ENCODE measurements at regions not wholly inside any gene's neighbourhood (a gene's known extent, or its start where the extent isn't known, plus 50 kb on each side); places are given as distances from the start of the nearest gene placed in this dataset.
A peak's percentile ranks its signal among the peaks of the same experiment; 100 is the strongest.

DNA sequence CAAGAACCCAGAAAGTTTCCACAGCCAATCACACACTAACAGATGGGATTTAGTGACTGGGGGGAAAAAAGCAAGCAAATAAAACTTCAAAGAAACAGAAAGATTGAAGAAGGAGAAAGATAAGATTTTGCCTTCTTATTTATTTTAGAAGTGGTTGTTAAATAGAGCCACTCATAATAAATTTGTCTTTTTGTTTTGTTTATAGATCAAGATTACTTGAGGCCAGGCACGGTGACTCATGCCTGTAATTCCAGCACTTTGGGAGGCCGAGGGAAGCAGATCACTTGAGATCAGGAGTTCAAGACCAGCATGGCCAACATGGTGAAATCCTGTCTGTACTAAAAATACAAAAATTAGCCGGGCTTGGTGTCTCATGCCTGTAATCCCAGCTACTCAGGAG lies 94.9 kb upstream of the RANBP3L start:
- H3K4me3 Mint-ChIP-seq: no peak overlapping the region
- intact Hi-C loops (cut with micrococcal nuclease): loop anchor here in 1 of 2 donors (5.0 kb wide), 1 partner anchor 129 kb away; no protein-coding TSS in a partner anchor

DNA sequence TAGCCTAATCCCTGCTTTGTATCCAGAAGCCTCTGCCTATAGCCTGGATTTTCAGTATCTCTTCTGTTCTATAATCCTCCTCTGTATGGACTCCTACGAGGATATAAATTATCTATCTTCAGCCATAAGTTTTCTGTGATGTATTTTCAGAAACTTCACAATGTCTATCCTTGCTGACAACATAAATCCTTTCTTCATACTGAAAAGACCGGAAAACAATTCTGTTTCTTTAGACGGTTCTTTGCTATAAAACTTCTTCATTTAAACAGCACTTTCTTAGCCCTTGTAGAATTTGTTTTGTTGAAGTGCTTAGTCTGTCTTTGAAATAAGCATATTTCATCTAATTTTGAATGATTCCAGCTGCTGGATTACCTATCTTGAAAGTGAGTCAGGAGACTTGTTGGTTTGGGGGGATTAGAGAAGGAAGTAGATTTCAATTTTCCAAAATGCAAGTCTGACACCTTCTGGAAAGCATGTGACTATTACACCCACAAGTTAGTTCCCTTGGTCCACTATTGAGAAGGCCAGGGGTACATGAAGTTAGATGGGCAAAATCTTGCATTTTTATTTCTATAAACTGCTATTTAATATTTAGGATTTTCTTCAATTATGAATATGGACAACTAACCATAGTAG lies 96.3 kb upstream of the RANBP3L start:
- H3K27me3 ChIP-seq (ENCODE audit: control insufficient read depth in 2 of 2, insufficient read depth in 2 of 2, low read length in 2 of 2): no peaks in the 10 kb centered on the region
- peaks cover 0 to under 1% of the 10 kb centered on the region in 2 donors for H3K4me1 ChIP-seq (ENCODE audit: control insufficient read depth in 1 of 2, insufficient read depth in 2 of 2, low read length in 2 of 2)
- no peak overlapping the region for H3K4me2 ChIP-seq (replicated peaks; ENCODE audit: extremely low read depth, low read length, poor library complexity, severe bottlenecking)
- peaks cover 0 to under 1% (median 0%) of the 10 kb centered on the region in 3 donors for H3K27me3 Mint-ChIP-seq (ENCODE audit: low read depth in 3 of 3)
- H3K9me3 ChIP-seq (replicated peaks in 1 of 2; ENCODE audit: control insufficient read depth in 1 of 2, insufficient read depth in 1 of 2, low read length in 2 of 2): no peaks in the 10 kb centered on the region
- no peaks in the 10 kb centered on the region for H3K79me2 ChIP-seq (ENCODE audit: insufficient read depth, low read length)
- intact Hi-C loops (cut with micrococcal nuclease): loop anchor here in 1 of 2 donors (5.0 kb wide), 1 partner anchor 131 kb away; no protein-coding TSS in a partner anchor
- no peak overlapping the region for H2AFZ ChIP-seq (ENCODE audit: insufficient read depth, low read depth, low read length, poor library complexity, severe bottlenecking)
- no peaks in the 10 kb centered on the region for H3K36me3 ChIP-seq (replicated peaks in 1 of 2; ENCODE audit: control insufficient read depth in 1 of 2, insufficient read depth in 2 of 2, low read length in 2 of 2)
- no peaks in the 10 kb centered on the region for H3K9me3 Mint-ChIP-seq
- H3K36me3 Mint-ChIP-seq: no peaks in the 10 kb centered on the region
- no peak overlapping the region for H3K27ac Mint-ChIP-seq
- peaks cover 11% of the 10 kb centered on the region for H3K4me1 Mint-ChIP-seq
- no peak overlapping the region for H3K4me3 Mint-ChIP-seq
- H3K9ac ChIP-seq (ENCODE audit: insufficient read depth, low read length, poor library complexity, severe bottlenecking): no peak overlapping the region
- TF ChIP-seq, protein P1, sequence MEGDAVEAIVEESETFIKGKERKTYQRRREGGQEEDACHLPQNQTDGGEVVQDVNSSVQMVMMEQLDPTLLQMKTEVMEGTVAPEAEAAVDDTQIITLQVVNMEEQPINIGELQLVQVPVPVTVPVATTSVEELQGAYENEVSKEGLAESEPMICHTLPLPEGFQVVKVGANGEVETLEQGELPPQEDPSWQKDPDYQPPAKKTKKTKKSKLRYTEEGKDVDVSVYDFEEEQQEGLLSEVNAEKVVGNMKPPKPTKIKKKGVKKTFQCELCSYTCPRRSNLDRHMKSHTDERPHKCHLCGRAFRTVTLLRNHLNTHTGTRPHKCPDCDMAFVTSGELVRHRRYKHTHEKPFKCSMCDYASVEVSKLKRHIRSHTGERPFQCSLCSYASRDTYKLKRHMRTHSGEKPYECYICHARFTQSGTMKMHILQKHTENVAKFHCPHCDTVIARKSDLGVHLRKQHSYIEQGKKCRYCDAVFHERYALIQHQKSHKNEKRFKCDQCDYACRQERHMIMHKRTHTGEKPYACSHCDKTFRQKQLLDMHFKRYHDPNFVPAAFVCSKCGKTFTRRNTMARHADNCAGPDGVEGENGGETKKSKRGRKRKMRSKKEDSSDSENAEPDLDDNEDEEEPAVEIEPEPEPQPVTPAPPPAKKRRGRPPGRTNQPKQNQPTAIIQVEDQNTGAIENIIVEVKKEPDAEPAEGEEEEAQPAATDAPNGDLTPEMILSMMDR (IDR thresholded peaks at IDR 0.05): no peak
- no peak overlapping the region for H3K27ac ChIP-seq (ENCODE audit: low read depth in 1 of 2, low read length in 2 of 2)
- WGBS (ENCODE audit: insufficient coverage): no CpG with 5 or more reads among the region's 3 CpGs
- H3K4me3 ChIP-seq (replicated peaks in 1 of 3; ENCODE audit: low read depth in 2 of 3, low read length in 3 of 3): no peak overlapping the region
- DNase-seq: peak in 2 of 3 donors; percentile 30 to 38
- no peaks in the 10 kb centered on the region for H4K20me1 ChIP-seq (ENCODE audit: insufficient read depth, low read length)

More for the DNA sequence above, 94.9 kb upstream of the RANBP3L start:
- H3K9ac ChIP-seq (ENCODE audit: insufficient read depth, low read length, poor library complexity, severe bottlenecking): no peak overlapping the region
- no peaks in the 10 kb centered on the region for H3K36me3 ChIP-seq (replicated peaks in 1 of 2; ENCODE audit: control insufficient read depth in 1 of 2, insufficient read depth in 2 of 2, low read length in 2 of 2)
- Mint-ChIP-seq H3K36me3 (no peaks in the 10 kb centered on the region), H3K4me1 (peaks cover 7% of the 10 kb centered on the region), H3K27ac (peak overlapping the region in 1 of 7 donors; percentile 10), H3K27me3 (ENCODE audit: low read depth in 3 of 3) (peaks cover 0 to 3% (median 0%) of the 10 kb centered on the region in 3 donors), H3K9me3 (no peaks in the 10 kb centered on the region)
- H4K20me1 ChIP-seq (ENCODE audit: insufficient read depth, low read length): no peaks in the 10 kb centered on the region
- no peaks in the 10 kb centered on the region for H3K27me3 ChIP-seq (ENCODE audit: control insufficient read depth in 2 of 2, insufficient read depth in 2 of 2, low read length in 2 of 2)
- H3K9me3 ChIP-seq (replicated peaks in 1 of 2; ENCODE audit: control insufficient read depth in 1 of 2, insufficient read depth in 1 of 2, low read length in 2 of 2): no peaks in the 10 kb centered on the region
- H3K27ac ChIP-seq (ENCODE audit: low read depth in 1 of 2, low read length in 2 of 2): no peak overlapping the region
- WGBS (ENCODE audit: insufficient coverage): 91% methylated on average over 2 of the region's 3 CpGs
- TF ChIP-seq, protein P1 (IDR thresholded peaks at IDR 0.05): no peak
- no peak for DNase-seq
- H3K4me3 ChIP-seq (replicated peaks in 1 of 3; ENCODE audit: low read depth in 2 of 3, low read length in 3 of 3): no peak overlapping the region
- H2AFZ ChIP-seq (ENCODE audit: insufficient read depth, low read depth, low read length, poor library complexity, severe bottlenecking): no peak overlapping the region
- no peaks in the 10 kb centered on the region for H3K79me2 ChIP-seq (ENCODE audit: insufficient read depth, low read length)
- H3K4me2 ChIP-seq (replicated peaks; ENCODE audit: extremely low read depth, low read length, poor library complexity, severe bottlenecking): no peak overlapping the region
- no peaks in the 10 kb centered on the region for H3K4me1 ChIP-seq (ENCODE audit: control insufficient read depth in 1 of 2, insufficient read depth in 2 of 2, low read length in 2 of 2)
